ENCODE measurements at regions not wholly inside any gene's neighbourhood (a gene's known extent, or its start where the extent isn't known, plus 50 kb on each side); places are given as distances from the start of the nearest gene placed in this dataset.

DNA sequence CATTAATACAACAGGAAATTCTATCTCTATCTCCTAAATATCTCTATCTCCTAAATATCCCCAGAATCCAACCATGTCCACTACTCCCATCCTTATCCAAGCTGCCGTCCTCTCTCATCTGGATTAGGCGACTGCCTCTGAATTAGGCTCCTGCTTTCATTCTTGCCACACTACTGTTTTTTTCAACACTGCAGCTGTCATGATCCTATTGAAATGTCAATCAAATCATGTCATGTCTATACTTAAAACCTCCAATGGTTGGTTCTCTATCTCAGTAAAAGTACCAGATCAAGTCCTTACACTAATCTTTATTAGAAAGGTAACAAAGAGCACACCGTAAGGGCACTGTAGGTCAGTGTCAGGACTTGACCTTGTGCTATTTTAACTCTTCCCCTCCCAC is 82.0 kb upstream of the NFIA start:
- no peak overlapping the region for H3K9ac ChIP-seq (ENCODE audit: low read length in 3 of 3)
- no peak overlapping the region for H3K27ac ChIP-seq (ENCODE audit: low read depth in 2 of 2, low read length in 2 of 2)
- no peaks in the 10 kb centered on the region for H3K27me3 ChIP-seq (ENCODE audit: control insufficient read depth, insufficient read depth, low read length)
- TF ChIP-seq, protein P1, sequence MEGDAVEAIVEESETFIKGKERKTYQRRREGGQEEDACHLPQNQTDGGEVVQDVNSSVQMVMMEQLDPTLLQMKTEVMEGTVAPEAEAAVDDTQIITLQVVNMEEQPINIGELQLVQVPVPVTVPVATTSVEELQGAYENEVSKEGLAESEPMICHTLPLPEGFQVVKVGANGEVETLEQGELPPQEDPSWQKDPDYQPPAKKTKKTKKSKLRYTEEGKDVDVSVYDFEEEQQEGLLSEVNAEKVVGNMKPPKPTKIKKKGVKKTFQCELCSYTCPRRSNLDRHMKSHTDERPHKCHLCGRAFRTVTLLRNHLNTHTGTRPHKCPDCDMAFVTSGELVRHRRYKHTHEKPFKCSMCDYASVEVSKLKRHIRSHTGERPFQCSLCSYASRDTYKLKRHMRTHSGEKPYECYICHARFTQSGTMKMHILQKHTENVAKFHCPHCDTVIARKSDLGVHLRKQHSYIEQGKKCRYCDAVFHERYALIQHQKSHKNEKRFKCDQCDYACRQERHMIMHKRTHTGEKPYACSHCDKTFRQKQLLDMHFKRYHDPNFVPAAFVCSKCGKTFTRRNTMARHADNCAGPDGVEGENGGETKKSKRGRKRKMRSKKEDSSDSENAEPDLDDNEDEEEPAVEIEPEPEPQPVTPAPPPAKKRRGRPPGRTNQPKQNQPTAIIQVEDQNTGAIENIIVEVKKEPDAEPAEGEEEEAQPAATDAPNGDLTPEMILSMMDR (IDR thresholded peaks at IDR 0.05; ENCODE audit: borderline replicate concordance, extremely low read depth, insufficient read depth), result no peak
- H3K4me1 ChIP-seq (ENCODE audit: control insufficient read depth in 2 of 3, insufficient read depth in 2 of 3, low read depth in 1 of 3, low read length in 3 of 3), result no peaks in the 10 kb centered on the region
- H3K36me3 ChIP-seq (ENCODE audit: control insufficient read depth in 2 of 3, insufficient read depth in 3 of 3, low read length in 3 of 3), result no peaks in the 10 kb centered on the region
- no peak overlapping the region for H3K4me3 ChIP-seq (ENCODE audit: low read length in 3 of 3)
- intact Hi-C loops (cut with DNase I), result no loop called here
- DNase-seq (no peak), FAIRE-seq (no peak)
- no peaks in the 10 kb centered on the region for H3K9me3 ChIP-seq (ENCODE audit: control insufficient read depth in 2 of 3, insufficient read depth in 1 of 3, low read length in 3 of 3)

DNA sequence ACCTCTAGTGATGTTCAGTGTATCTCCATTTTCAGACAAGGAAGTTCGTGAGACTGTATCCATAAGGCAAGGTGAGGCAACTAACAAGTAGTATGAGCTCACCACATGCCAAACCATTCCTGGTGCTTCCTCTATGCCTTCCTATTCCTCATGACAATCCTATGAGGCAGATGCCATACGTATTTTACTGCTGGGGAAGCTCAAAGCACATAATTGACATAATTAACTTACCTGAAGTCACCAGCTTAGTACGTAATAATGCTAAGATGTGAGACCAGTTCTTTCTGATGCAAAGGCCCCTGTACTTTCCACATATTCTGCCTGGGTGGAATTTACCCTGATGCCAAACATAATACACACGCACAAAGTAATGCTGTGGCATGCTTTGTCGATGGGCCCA is 83.6 kb upstream of the NFIA start:
- Histone ChIP-seq H3K36me3 (ENCODE audit: control insufficient read depth in 2 of 3, insufficient read depth in 3 of 3, low read length in 3 of 3) (no peaks in the 10 kb centered on the region), H3K9me3 (ENCODE audit: control insufficient read depth in 2 of 3, insufficient read depth in 1 of 3, low read length in 3 of 3) (no peaks in the 10 kb centered on the region), H3K4me3 (ENCODE audit: low read length in 3 of 3) (no peak overlapping the region), H3K4me1 (ENCODE audit: control insufficient read depth in 2 of 3, insufficient read depth in 2 of 3, low read depth in 1 of 3, low read length in 3 of 3) (no peaks in the 10 kb centered on the region), H3K27ac (ENCODE audit: low read depth in 2 of 2, low read length in 2 of 2) (no peak overlapping the region), H3K9ac (ENCODE audit: low read length in 3 of 3) (no peak overlapping the region), H3K27me3 (ENCODE audit: control insufficient read depth, insufficient read depth, low read length) (no peaks in the 10 kb centered on the region)
- FAIRE-seq, result no peak
- no peak for DNase-seq
- intact Hi-C loops (cut with DNase I), result no loop called here
- TF ChIP-seq, protein P1 (IDR thresholded peaks at IDR 0.05; ENCODE audit: borderline replicate concordance, extremely low read depth, insufficient read depth), result no peak

DNA sequence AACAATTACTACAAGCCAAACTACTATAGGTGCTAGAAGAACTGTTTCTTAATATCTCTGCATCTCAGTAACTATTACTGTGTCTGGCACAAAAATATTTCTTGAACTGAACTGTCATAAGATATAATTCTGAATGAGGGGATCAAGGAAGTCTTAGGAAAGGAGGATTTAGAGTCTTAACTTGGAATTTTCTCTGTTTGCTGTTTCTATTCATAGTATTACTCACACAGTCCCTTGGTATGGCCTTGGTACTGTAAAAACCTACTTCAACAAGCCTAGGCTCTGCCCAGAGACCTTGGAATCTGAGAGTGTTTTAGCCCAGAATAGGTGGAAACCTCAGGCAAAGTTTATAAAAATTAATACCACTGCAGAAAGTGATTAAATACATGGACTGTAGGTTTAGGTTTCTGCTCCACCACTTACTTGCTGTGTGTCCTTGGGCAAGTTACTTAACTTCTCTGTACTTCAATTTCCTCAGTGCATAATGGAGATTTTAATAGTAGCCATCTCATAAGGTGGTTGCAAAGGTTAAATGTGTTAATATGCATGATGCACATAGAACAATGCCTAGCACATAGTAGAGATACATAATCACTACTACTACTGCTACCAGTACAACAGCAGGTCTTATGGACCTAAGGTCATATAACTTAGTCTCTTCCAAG is 87.4 kb upstream of the NFIA start:
- Histone ChIP-seq H3K4me1 (ENCODE audit: control insufficient read depth in 2 of 3, insufficient read depth in 2 of 3, low read depth in 1 of 3, low read length in 3 of 3) (peaks cover 0 to 3% (median 0%) of the 10 kb centered on the region in 3 donors), H3K4me3 (ENCODE audit: low read length in 3 of 3) (no peak overlapping the region), H3K27me3 (ENCODE audit: control insufficient read depth, insufficient read depth, low read length) (no peaks in the 10 kb centered on the region), H3K9ac (ENCODE audit: low read length in 3 of 3) (no peak overlapping the region), H3K27ac (ENCODE audit: low read depth in 2 of 2, low read length in 2 of 2) (no peak overlapping the region), H3K9me3 (ENCODE audit: control insufficient read depth in 2 of 3, insufficient read depth in 1 of 3, low read length in 3 of 3) (no peaks in the 10 kb centered on the region), H3K36me3 (ENCODE audit: control insufficient read depth in 2 of 3, insufficient read depth in 3 of 3, low read length in 3 of 3) (no peaks in the 10 kb centered on the region)
- DNase-seq (no peak), FAIRE-seq (no peak)
- intact Hi-C loops (cut with DNase I), result no loop called here
- TF ChIP-seq, protein P1 (IDR thresholded peaks at IDR 0.05; ENCODE audit: borderline replicate concordance, extremely low read depth, insufficient read depth), result no peak

DNA sequence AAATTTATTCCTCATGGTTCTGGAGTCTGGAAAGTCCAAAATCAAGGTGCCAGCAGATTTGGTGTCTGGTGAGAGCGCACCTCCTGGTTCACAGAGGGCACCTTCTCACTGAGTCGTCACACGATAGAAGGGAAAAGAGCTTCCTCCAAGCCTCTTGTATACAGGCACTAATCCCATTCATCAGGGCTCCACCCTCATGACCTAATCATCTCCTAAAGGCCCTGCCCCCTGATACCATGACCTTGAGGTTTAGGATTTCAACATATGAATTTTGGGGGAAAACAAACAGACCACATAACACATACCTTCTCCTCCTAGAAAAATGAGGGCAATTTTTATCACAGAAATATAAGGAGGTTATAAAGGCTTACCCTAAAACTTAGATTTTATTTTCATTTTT is 88.0 kb upstream of the NFIA start:
- Histone ChIP-seq H3K4me1 (ENCODE audit: control insufficient read depth in 2 of 3, insufficient read depth in 2 of 3, low read depth in 1 of 3, low read length in 3 of 3) (peaks cover 0 to 3% (median 0%) of the 10 kb centered on the region in 3 donors), H3K27me3 (ENCODE audit: control insufficient read depth, insufficient read depth, low read length) (no peaks in the 10 kb centered on the region), H3K9me3 (ENCODE audit: control insufficient read depth in 2 of 3, insufficient read depth in 1 of 3, low read length in 3 of 3) (no peaks in the 10 kb centered on the region), H3K9ac (ENCODE audit: low read length in 3 of 3) (no peak overlapping the region), H3K36me3 (ENCODE audit: control insufficient read depth in 2 of 3, insufficient read depth in 3 of 3, low read length in 3 of 3) (no peaks in the 10 kb centered on the region), H3K4me3 (ENCODE audit: low read length in 3 of 3) (no peak overlapping the region), H3K27ac (ENCODE audit: low read depth in 2 of 2, low read length in 2 of 2) (no peak overlapping the region)
- intact Hi-C loops (cut with DNase I), result no loop called here
- TF ChIP-seq, protein P1 (IDR thresholded peaks at IDR 0.05; ENCODE audit: borderline replicate concordance, extremely low read depth, insufficient read depth), result no peak
- no peak for DNase-seq
- FAIRE-seq, result no peak
